HG03064 (cell line): ENCODE measurements at regions not wholly inside any gene's neighbourhood (a gene's known extent, or its start where the extent isn't known, plus 50 kb on each side); places are given as distances from the start of the nearest gene placed in this dataset.

Experiments
- ATAC-seq: cut with Tn5 transposase; IDR thresholded peaks from one replicate; pipeline ENCODE4 v1.9.1; 2021; ENCODE audit warnings: low read depth; ENCODE audit not compliant: unreplicated experiment

GRCh38 chr15:95646484-95647273 lies 683.8 kb upstream of the NR2F2 start:
- ATAC-seq: no peak

DNA sequence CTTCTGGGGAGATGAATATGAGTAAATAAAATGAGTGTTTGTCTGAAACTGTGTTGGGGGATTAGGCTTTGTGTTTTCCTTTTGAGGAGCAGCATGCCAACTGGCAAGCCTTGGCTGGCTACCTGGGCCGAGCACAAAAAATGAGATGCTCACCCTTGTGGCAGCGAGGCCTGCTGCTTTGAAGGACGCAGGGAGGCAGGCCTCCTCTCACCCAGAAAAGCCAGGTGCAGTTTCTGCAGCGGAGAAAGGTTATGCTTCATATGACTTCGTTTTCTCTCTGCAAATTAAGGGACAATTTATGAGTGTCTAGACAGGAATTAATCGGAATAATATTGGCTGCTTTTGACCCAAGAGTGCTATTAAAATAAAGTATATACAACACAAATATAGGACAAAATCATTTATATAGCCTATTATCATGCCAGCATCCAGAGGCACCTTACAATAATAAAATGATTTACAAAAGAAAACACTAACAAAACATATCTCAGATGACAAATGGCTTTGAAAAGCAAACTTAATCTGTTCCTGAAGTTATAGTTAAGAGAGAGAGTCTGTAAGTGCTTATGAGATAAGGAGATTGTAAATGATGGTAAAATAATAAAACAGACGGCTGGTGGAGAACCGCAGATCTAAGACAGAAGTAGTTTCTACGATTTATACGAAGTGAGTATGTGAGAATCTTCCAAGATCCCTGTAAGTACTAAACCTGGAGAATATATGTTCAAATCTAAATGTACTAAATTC lies 682.8 kb upstream of the NR2F2 start:
- no peak for ATAC-seq

GRCh38 chr15:95653361-95653805 lies 677.1 kb upstream of the NR2F2 start:
- no peak for ATAC-seq

DNA sequence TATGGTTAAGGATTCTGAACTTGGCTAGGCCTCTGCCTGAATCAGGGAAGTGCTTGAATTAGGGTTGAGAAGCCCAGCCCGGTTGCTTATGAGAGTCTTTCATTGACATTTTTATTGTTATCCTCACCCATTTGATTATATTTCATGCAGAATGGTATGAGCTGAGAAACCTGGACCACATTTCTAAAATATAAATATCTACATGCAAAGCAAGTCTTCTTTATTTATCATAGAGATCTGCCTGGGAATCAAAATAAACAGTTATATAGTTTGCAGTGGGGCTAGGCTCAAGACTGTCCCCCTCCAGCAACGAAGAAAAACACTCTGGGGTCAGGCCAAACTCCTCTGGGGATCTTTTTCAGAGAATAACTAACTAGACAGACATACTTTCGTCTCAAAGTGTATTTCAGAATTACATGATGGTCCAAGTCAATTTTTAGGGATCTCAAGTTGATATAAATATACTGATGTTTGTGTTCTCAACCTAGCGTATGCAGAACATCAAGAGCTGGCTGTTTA lies 675.4 kb upstream of the NR2F2 start:
- no peak for ATAC-seq

DNA sequence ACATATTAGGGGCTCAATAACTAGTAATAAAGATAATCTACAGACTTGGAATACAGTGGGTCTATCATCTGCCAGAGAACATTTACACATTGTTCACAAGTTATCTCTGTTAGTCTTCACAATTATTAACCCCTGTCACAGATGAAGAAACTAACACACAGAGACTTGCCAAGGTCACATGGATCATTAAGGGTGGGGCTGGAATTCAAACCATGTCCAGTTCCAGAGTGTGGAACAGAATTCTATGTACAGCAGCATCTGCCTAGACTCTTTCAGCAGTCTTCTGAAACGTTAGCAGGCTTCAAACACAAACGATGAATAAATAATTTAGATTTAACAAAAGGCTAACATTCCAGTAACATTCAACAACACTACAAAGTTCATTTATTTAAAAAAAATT lies 673.9 kb upstream of the NR2F2 start:
- ATAC-seq: no peak

- no peak for ATAC-seq
Measured at GRCh38 chr15:95658799-95659198, 671.7 kb upstream of the NR2F2 start.

DNA sequence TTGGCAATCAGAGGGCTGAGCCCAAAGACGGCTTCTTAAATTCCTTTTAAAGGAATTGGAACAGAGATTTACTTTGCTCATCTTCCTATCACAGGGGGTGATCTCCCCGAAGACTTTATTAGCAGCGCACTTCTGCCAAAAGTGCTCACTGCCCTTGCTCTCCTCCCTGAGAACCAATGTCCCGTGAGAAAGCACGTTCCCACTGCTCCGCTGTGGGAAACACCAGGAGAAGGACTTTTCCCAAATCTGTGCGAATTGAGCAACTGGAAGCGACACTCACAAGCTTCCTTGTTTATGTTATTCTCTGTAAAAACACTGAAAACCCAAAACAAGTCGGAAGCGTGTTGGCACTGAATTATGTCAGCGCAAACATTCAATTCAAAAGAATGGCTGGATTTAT lies 670.8 kb upstream of the NR2F2 start:
- ATAC-seq: no peak

- ATAC-seq: no peak
Measured at GRCh38 chr15:95662638-95663037, 667.9 kb upstream of the NR2F2 start.

- ATAC-seq: no peak
Measured at GRCh38 chr15:95663156-95664100, 667.1 kb upstream of the NR2F2 start.

DNA sequence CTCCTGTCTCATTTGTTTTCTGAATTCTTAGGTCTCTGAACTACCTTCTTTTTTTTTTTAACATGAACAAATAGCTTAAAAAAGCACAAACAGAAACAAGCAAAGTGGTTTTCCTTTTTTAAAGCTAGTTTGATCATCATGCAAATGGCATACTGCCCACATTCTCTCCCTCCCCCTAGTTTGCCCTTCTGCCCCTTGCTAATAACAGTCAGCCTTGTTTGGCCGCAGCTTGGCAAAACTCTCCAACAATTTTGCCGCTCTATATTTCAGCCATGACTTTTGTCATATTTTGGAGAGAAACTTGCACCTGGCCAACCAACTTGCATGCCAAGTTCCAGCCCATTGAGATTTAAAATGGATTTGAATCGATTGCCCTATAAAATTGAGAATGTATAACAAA lies 666.0 kb upstream of the NR2F2 start:
- ATAC-seq: no peak

GRCh38 chr15:95669146-95669922 lies 661.2 kb upstream of the NR2F2 start:
- ATAC-seq: no peak

DNA sequence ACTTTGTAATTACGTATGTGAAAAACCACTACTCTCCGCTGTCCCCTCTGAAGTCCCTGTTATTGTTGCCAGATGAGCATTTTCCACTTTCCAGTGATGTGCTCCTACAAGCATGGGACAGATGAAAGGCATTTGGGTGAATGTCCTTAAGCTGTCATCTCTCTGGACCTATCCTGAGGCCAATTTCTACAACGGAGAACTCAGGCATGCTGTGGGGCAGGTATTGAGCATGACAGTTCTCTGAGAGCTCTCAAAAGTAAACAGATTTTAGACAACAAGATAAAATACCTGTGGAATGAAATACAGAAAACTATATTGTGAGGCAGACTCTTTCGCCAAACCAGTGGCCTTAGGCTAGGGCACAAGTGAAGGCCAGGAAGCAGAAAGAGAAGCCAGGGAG lies 656.5 kb upstream of the NR2F2 start:
- ATAC-seq: no peak

GRCh38 chr15:95676500-95676899 lies 654.0 kb upstream of the NR2F2 start:
- no peak for ATAC-seq

DNA sequence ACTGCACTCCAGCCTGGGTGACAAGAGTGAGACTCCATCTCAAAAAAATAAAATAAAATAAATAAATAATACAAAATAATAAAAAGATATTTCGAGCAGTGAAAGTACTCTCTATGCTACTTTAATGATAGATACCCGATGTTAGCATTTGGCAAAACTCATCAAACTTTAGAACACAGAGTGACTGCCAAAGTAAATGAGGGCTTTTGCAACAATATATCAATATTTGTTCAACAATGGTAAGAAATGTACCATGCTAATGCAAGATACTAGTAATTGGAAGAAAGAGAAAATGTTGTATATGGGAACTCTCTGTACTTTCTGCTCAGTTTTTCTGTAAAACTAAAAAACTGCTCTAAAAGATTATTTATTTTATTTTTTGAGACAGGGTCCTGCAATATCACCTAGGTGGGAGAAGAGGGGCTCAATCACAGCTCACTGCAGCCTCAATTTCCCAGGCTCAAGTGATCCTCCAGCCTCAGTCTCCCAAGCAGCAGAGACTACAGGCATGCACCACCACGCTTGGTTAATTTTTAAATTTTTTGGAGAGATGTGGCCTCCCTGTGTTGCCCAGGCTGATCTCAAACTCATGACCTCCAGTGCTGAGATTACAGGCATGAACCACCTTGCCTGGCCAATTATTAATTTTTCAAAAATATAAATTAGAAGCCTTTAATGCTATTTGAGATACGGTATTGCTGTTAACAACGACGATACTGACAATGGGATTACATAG lies 650.5 kb upstream of the NR2F2 start:
- ATAC-seq: no peak

DNA sequence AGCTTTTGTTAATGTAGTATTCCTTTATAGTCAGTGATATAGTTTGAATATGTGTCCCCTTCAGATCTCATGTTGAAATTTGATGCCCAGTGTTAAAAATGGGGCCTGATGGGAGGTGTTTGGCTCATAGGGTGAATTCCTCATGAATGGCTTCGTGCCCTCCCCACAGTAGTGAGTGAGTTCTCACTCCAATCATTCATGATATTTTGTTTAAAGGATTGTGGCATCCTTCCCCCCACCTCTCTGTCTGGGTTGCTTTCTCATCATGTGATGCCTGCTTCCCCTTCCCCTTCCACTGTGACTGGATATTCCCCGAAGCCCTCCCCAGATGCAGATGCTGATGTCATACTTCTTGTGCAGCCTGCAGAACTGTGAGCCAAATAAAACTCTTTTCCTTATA lies 649.8 kb upstream of the NR2F2 start:
- no peak for ATAC-seq

GRCh38 chr15:95681836-95682544 lies 648.5 kb upstream of the NR2F2 start:
- ATAC-seq: no peak

GRCh38 chr15:95684126-95684525 lies 646.4 kb upstream of the NR2F2 start:
- no peak for ATAC-seq

DNA sequence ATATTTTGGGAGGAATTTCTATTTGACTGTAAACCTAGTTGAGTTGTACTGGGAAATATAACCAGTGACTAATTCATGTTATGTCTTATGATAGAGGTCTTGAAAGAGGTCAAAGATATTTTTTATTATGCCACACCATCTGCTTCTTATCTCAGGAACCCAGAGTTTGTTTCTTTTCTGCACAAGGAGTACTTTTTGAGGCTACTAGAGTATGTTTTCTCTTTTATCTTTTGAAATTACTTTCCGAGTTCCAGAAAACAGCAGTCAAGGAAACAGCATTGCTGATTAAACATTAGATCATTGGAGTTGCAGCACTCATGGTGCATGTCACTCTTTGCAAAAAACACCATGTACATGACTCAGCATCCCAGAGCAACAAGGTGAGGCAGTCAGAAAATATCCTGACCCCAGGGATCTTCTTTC lies 645.8 kb upstream of the NR2F2 start:
- ATAC-seq: no peak

- ATAC-seq: no peak
Measured at GRCh38 chr15:95687061-95687460, 643.4 kb upstream of the NR2F2 start.
